Occipital lobe (tissue), 1 donor: ENCODE measurements at regions not wholly inside any gene's neighbourhood (a gene's known extent, or its start where the extent isn't known, plus 50 kb on each side); places are given as distances from the start of the nearest gene placed in this dataset.
"Not testable (repeated sequence)": the region's sequence is repeated elsewhere in the genome, so short reads cannot be mapped to it uniquely, and the experiment has no call there.

ENCODE experiments used
- DNase-seq: peaks from one replicate; lab custom pipeline; 2025; lab: John Stamatoyannopoulos, UW

GRCh38 chr9:742914-743589, 98.4 kb upstream of the DMRT1 start:
- DNase-seq = no peak

DNA sequence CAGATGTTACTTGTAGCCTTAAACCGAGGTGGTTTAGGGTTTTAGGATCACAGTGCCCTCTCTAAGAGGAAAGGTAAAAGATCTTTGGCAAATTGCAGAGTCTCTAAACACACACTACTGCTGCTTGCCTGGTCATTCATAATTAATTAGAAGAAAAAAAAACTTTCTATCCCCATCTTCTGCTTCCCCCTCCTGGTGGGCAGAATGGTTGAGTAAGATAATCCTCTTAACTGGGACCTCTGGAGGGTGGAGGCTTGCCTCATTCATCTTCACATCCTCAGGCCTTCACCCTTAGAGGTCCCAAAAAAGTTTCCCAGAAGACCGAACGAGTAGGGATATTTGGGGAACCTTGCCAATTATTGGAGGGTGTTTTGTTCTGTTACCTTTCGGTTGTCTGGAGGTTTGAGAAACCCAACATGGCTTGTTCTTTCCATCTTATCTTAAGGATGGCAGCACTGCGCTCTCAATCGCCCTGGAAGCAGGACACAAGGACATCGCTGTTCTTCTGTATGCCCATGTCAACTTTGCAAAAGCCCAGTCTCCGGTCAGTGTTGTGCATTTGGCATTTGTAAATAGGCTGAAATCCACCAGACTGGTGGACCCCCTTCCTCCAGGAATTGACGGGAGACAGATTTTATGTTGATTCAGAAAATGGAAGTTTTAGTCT, 97.3 kb upstream of the DMRT1 start:
- no peak for DNase-seq

DNA sequence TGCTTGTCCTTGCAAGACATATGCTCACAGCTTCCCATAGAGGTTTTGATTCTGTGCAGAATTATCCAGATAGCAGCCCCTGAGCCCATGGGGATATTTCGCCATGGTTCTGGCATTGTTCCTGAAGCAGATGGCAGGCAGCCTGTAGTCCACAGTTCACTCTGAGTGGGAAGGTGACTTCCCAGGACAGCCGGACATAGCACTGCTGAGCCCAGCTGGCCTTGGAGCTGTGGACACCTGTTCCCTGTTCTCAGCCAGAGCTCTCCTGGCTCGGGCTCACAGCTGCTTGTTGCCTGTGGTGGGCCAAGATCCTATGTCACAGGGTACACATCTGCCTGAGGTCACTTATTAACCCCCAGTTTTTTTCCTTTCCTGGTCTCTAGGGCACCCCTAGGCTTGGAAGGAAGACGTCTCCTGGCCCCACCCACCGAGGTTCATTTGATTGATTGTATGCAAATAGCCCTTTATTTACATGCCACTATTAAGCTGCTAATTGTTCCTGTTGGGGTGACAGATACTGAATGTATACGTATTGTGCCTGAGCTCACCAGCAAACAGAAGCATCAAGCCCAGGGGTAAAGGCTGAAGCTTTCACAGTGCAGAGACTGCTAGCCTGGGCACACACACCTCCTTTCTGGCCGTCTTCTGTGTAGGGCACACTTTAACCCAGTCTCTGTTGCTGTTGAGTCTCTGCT, 96.6 kb upstream of the DMRT1 start:
- no peak for DNase-seq

DNA sequence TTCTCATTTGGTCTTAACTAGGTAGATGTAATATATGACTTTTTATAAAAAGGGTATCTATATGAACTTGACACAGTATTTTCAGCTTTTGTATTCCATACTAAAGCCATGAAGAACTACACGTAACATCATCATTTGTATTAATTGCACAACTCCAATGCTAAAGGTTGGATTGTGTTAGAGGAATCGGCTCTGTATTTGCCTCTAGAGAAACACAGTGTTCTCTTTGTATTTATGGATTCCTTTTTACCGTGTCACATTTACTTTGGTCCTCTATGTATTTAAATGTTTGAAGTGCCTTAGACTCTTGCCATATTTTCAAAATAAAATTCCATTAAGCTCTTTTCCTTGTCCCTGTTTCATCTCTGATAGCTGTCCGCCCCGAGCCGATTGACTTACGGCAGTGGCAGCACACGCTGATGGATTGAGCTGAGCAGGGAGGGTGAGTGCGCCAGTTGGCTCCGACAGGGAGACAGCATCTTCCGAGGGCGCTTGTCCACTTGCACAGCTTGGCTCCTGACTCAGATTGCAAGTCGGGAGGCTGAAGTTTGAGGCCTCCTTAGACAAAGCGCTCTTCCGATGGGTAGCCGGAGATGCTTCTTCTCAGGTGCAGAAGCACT, 95.6 kb upstream of the DMRT1 start:
- DNase-seq = no peak

GRCh38 chr9:746661-747434, 94.6 kb upstream of the DMRT1 start:
- no peak for DNase-seq

DNA sequence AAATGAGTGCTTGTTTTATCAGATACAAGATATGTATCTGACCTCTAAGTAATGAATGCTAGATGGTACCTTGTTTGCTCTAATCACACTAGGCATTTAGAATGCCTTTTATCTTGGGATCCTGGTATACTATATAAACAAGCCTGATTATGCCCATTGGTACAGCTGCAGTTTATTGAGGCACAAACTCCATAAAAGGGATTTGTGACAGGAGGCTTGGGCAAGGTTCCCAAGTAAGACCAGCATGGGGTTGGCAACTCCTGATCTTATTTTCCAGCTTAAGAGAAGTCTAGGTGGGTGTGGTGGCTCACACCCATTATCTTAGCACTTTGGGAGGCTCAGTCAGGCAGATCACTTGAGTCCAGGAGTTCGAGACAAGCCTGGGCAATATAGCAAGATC, 93.9 kb upstream of the DMRT1 start:
- DNase-seq = no peak

DNA sequence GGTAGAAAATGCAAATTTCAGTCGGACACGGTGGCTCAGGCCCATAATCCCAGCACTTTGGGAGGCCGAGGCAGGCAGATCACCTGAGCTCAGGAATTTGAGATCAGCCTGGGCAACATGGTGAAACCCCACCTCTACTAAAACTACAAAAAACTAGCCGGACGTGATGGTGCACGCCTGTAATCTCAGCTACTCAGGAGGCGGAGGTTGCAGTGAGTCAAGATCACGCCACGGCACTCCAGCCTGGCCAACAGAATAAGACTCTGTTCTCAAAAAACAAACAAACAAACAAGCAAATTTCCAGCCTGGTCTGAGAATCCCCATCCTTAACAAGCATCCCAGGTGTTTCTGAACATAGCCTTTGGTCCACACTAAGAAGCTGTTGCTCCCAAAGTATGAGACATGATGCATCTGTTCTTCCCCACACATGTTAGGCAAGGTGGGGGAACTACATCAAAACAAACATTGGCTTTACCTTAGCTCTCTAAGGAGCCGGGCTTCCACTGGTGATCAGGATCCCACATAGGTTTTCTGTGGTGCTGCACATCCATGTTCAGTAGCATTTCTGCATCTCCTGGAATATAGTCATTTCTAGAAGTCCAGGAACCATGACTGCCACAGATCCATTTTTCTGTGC, 92.5 kb upstream of the DMRT1 start:
- DNase-seq = no peak

GRCh38 chr9:749716-750115, 91.8 kb upstream of the DMRT1 start:
- no peak for DNase-seq

GRCh38 chr9:750249-750967, 91.1 kb upstream of the DMRT1 start:
- DNase-seq = no peak

DNA sequence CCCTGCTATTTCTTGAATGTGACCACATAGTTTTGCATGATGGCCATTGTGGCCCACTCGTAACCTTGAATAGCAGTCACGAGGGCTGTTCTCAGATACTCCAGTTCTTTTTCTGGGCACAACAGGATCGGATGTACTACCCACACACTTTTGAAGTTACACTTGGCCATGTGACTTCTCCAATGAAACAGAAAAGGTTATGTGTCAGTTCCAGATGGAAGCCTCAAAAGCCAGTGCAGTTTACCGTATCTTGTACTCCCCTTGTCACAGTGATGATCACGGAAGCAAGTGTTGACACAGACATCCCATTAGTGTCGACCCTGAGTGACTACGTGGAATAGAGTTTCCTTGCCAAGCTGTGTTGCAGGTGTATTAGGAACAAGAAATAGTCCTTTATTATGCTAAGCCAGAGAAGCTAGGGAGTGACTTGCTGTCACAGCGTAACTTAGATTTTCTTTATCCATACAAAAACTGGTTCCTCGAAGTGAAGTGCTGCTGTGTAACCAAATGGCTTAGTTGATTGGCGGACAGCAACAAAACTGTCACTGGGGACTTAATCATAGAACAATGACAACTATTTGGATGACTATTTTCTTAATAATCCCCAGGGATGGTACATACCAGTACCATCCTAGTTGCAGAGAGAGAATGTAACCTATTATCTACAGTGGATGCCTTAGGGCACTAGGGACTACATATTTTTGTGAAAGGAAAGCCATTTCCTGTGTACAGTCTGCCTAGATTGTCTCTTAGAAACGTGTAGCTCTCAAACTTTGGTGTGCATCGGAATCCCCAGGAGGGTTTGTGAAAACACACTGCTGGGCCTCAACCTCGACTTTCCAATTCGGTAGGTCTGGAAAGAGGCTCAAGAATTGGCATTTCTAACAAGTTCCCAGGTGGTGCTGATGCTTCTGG, 90.1 kb upstream of the DMRT1 start:
- DNase-seq = no peak

DNA sequence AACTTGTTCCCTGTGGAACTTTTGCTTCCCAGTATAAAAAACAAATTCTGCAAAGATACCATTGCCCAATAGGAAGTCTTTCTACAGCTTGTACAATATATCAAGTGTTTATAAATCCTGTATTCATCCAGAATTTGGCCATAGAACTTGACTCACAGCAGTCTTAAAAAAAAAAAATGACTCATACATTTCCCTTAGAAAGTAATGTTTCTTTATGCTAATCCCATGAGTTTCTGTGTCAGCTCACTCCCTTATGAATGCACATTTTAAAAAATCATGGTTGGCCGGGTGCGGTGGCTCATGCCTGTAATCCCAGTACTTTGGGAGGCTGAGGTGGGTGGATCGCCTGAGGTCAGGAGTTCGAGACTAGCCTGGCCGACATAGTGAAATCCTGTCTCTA, 89.3 kb upstream of the DMRT1 start:
- DNase-seq = no peak

DNA sequence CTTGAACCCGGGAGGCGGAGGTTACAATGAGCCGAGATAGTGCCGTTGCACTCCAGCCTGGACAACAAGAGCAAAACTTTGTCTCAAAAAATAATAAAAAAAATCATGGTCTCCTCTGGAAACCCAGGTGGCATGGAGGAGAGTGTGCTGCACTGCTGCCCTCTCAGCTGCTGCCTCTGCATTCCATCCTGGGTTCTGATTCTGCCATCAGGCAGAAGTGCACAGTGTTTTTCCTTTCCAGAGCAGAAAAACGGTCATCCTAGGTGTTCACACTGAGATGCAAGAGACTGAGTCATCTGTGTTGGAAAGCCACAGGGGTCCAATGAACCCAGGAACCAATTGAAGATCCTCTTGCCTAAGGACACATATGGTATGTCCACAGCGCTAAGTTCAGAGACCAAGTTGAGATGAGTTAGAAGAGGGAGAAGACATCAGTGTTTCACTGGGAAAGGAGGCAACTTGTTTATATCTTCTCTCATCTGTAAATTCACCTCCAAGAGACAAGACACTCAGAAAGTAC, 88.8 kb upstream of the DMRT1 start:
- no peak for DNase-seq

- not testable (repeated sequence) for DNase-seq
These were observed 87.8 kb upstream of the DMRT1 start for GRCh38 chr9:753734-754133.

DNA sequence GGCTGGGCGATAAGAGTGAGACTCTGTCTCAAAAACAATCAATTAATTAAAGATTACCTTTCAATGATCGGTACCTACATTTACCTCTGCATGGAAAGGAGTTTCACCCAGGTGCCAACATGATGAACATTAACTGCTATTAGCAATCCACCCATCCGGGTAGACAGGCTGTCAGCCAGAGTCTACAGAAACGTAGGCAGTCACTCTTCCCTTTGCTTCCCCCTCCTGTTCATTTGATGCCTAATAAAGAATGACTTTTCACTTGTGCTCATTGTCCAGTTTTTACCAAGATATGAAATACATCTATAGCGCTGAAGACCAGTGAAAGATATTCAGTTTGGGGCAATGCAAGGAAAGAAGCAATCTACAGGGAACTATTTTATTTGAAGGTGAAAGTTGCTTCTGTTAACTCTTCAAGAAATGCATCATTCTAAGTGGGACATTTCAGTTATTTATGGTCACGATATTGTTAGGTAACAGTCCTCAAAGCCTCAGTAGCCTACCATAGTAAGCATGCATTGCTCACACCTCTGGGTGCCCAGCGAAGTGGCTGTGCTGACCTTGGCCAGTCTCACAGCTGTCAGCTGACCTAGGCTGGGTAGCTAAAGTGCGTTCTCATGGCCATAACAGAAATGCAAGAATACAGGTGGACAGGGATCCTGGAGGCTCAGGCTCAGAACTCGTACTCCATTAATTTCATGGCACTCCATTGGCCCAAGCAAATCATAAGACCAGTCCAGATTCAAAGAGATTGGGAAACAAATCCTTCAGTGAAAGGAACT, 87.2 kb upstream of the DMRT1 start:
- no peak for DNase-seq

DNA sequence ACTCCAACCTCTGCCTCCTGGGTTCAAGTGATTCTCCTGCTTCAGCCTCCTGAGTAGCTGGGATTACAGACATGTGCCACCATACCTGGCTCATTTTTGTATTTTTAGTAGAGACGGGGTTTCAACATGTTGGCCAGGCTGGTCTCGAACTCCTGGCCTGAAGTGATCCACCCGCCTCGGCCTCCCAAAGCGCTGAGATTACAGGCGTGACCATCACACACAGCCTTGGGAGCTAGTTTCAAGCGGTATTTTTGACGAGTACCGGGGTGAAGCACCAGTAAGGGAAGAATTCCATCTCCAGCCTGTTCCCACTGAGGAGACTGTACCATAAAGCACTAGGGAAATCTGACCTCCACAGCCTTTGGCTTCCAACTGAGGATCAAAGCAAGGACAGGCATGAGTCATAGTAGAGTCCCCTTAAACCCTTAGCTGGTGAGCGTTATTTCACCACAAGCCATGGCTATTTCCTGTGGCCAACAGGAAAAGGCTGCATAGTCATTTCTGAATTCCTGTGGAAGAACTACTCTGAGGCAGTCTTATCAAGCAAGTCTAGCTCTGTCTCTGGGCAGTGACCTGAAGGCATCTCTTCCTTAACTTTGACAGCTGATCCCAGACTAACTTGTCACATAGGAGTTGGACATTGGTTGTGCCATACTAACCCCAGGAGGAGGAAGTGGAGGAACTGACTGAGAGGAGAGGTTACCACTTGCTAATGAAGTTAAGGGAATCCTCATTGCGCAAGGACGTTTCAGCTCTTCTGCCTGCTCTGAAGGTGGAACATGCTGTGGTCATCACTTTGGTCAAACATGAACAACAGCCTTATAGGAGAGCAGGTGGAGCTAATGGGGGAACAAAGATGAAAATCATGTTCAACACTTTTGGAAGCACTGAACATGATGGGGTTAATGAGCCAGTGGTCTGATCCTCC, 85.8 kb upstream of the DMRT1 start:
- no peak for DNase-seq

DNA sequence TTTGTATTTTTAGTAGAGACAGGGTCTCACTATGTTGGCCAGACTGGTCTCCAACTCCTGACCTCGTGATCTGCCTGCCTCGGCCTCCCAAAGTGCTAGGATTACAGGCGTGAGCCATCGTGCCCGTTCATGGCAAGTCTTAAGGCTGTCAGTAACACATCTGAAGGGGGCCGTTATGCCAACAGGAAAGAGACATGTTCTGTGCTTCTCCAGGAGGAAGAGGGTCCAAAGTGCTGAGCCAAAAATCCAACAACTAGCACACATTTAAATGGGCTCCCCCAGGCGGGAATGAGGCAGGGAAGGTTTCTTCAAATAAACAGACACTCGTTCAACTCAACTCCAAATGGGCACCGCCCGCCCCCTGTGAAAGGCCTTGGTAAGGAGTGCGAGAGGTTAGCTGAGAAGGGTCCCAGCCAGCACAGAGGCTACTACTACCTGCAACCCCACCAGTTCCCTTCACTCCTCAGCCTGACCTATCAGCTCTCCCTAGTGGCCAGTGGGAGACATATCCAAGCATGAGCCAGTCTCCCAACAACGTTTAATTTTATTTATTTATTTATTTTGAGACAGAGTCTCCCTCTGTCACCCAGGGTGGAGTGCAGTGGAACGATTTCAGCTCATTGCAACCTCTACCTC, 84.1 kb upstream of the DMRT1 start:
- no peak for DNase-seq

DNA sequence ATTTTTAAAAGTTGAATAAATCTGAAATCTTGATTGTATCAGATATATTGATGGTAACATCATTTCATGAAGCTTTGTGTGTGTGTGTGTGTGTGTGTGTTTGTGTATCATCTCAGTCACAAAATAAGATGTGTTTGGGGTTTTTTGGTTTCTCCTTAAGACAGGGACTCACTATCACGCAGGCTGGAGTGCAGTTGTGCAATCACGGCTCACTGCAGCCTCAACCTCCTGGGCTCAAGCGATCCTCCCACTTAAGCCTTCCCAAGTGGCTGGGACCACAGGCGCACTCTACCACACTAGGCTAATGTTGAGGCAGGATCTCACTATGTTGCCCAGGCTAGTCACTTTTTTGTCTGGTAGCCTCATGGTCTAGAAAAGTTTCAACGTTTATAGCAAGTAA, 83.4 kb upstream of the DMRT1 start:
- DNase-seq = no peak
